ENCODE measurements at regions not wholly inside any gene's neighbourhood (a gene's known extent, or its start where the extent isn't known, plus 50 kb on each side); places are given as distances from the start of the nearest gene placed in this dataset.
A peak's percentile ranks its signal among the peaks of the same experiment; 100 is the strongest.
"Not testable (repeated sequence)": the region's sequence is repeated elsewhere in the genome, so short reads cannot be mapped to it uniquely, and the experiment has no call there.

DNA sequence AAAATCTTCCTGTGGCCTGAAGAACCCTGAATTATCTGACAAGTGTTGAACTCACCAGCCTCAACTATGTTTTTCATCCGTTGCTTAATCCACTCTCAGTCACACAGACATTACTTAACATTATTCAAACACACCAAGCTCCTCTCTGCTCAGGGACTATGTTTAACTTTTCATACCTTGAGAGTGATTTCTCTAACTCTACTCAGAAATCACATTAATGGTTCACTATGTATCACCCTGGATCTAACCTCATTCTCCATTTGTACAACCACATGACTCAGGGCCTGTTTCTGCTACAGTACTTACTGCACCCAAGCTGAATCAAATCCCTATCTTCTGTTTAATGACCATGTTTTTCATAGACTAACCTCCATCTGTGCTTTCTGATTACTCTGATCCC is 553.7 kb upstream of the PRR20A start:
- H3K27ac ChIP-seq (ENCODE audit: low read depth in 2 of 2, low read length in 2 of 2): no peak overlapping the region
- FAIRE-seq: no peak

DNA sequence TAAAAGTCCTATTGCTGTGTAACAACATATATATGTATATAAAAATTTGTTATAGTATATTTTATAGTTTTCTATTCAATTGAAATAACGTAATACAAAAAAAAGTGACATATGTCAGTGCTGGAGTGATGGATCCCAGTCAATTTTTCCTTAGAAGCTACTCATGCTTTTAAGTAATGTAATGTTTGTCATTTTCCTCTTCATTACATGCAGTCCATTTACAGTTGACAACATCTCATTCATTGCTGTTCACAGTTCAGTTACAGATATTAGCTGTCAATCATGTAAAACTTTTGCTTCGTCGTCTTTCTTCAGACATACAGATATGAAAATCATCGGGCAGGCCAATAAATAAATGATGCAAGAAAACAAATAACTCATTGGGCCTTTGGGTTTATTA is 525.1 kb upstream of the PRR20A start:
- Histone ChIP-seq H3K9me3 (ENCODE audit: control insufficient read depth in 2 of 3, insufficient read depth in 1 of 3, low read length in 3 of 3) (no peaks in the 10 kb centered on the region), H3K36me3 (ENCODE audit: control insufficient read depth in 2 of 3, insufficient read depth in 3 of 3, low read length in 3 of 3) (no peaks in the 10 kb centered on the region), H3K27me3 (ENCODE audit: control insufficient read depth, insufficient read depth, low read length) (no peaks in the 10 kb centered on the region), H3K4me1 (ENCODE audit: control insufficient read depth in 2 of 3, insufficient read depth in 2 of 3, low read depth in 1 of 3, low read length in 3 of 3) (no peaks in the 10 kb centered on the region), H3K9ac (ENCODE audit: low read length in 3 of 3) (no peak overlapping the region), H3K27ac (ENCODE audit: low read depth in 2 of 2, low read length in 2 of 2) (no peak overlapping the region), H3K4me3 (ENCODE audit: low read length in 3 of 3) (no peak overlapping the region)
- intact Hi-C loops (cut with DNase I): no loop called here
- TF ChIP-seq, protein P1, sequence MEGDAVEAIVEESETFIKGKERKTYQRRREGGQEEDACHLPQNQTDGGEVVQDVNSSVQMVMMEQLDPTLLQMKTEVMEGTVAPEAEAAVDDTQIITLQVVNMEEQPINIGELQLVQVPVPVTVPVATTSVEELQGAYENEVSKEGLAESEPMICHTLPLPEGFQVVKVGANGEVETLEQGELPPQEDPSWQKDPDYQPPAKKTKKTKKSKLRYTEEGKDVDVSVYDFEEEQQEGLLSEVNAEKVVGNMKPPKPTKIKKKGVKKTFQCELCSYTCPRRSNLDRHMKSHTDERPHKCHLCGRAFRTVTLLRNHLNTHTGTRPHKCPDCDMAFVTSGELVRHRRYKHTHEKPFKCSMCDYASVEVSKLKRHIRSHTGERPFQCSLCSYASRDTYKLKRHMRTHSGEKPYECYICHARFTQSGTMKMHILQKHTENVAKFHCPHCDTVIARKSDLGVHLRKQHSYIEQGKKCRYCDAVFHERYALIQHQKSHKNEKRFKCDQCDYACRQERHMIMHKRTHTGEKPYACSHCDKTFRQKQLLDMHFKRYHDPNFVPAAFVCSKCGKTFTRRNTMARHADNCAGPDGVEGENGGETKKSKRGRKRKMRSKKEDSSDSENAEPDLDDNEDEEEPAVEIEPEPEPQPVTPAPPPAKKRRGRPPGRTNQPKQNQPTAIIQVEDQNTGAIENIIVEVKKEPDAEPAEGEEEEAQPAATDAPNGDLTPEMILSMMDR (IDR thresholded peaks at IDR 0.05; ENCODE audit: borderline replicate concordance, extremely low read depth, insufficient read depth): no peak
- no peak for FAIRE-seq
- DNase-seq: no peak

More for the DNA sequence above, 553.7 kb upstream of the PRR20A start:
- intact Hi-C loops (cut with DNase I): no loop called here
- TF ChIP-seq, protein P1 (IDR thresholded peaks at IDR 0.05; ENCODE audit: borderline replicate concordance, extremely low read depth, insufficient read depth): no peak
- no peak for DNase-seq
- Histone ChIP-seq H3K36me3 (ENCODE audit: control insufficient read depth in 2 of 3, insufficient read depth in 3 of 3, low read length in 3 of 3) (no peaks in the 10 kb centered on the region), H3K4me3 (ENCODE audit: low read length in 3 of 3) (no peak overlapping the region), H3K9ac (ENCODE audit: low read length in 3 of 3) (no peak overlapping the region), H3K9me3 (ENCODE audit: control insufficient read depth in 2 of 3, insufficient read depth in 1 of 3, low read length in 3 of 3) (peaks cover 0 to 4% (median 2%) of the 10 kb centered on the region in 3 donors), H3K27me3 (ENCODE audit: control insufficient read depth, insufficient read depth, low read length) (no peaks in the 10 kb centered on the region), H3K4me1 (ENCODE audit: control insufficient read depth in 2 of 3, insufficient read depth in 2 of 3, low read depth in 1 of 3, low read length in 3 of 3) (no peaks in the 10 kb centered on the region)

DNA sequence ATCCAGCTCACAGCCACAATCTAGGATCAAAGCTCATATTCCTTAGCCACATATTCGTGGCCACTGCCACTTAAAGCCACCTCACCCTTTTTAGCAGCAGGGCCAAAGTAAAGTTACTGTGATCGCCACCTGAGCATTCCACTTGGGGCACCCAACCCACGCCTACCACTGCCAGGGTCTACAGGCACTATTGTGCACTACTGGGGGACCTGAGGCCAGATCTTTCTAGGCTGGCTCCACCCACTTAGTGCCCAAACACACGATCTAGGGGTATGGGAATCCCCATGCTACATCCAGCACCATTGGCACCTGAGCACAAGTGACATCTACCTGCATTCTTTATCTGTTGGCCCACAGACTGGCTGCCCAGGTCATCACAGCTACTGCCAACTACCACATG is 517.9 kb upstream of the PRR20A start:
- DNase-seq: no peak
- Histone ChIP-seq H3K36me3 (ENCODE audit: control insufficient read depth in 2 of 3, insufficient read depth in 3 of 3, low read length in 3 of 3) (no peaks in the 10 kb centered on the region), H3K27me3 (ENCODE audit: control insufficient read depth, insufficient read depth, low read length) (no peaks in the 10 kb centered on the region), H3K4me3 (ENCODE audit: low read length in 3 of 3) (no peak overlapping the region), H3K9ac (ENCODE audit: low read length in 3 of 3) (no peak overlapping the region), H3K27ac (ENCODE audit: low read depth in 2 of 2, low read length in 2 of 2) (no peak overlapping the region), H3K4me1 (ENCODE audit: control insufficient read depth in 2 of 3, insufficient read depth in 2 of 3, low read depth in 1 of 3, low read length in 3 of 3) (no peaks in the 10 kb centered on the region), H3K9me3 (ENCODE audit: control insufficient read depth in 2 of 3, insufficient read depth in 1 of 3, low read length in 3 of 3) (no peaks in the 10 kb centered on the region)
- FAIRE-seq: no peak
- intact Hi-C loops (cut with DNase I): no loop called here
- TF ChIP-seq, protein P1 (IDR thresholded peaks at IDR 0.05; ENCODE audit: borderline replicate concordance, extremely low read depth, insufficient read depth): no peak

DNA sequence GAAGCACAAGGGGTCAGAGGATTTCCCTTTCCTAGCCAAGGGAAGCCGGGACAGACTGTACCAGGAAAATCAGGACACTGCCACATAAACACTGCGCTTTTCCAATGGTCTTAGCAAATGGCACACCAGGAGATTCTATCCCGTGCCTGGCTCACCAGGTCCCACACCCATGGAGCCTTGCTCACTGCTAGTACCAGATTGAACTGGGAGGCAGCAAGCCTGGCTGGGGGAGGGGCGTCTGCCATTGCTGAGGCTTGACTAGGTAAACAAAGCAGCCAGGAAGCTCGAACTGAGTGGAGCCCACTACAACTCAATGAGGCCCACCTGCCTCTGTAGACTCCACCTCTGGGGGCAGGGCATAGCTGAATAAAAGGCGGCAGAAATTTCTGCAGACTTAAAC is 511.8 kb upstream of the PRR20A start:
- FAIRE-seq; H3K27me3 ChIP-seq (ENCODE audit: control insufficient read depth, insufficient read depth, low read length); intact Hi-C loops (cut with DNase I); H3K36me3 ChIP-seq (ENCODE audit: control insufficient read depth in 2 of 3, insufficient read depth in 3 of 3, low read length in 3 of 3); H3K4me3 ChIP-seq (ENCODE audit: low read length in 3 of 3); H3K27ac ChIP-seq (ENCODE audit: low read depth in 2 of 2, low read length in 2 of 2); H3K9ac ChIP-seq (ENCODE audit: low read length in 3 of 3); H3K9me3 ChIP-seq (ENCODE audit: control insufficient read depth in 2 of 3, insufficient read depth in 1 of 3, low read length in 3 of 3); H3K4me1 ChIP-seq (ENCODE audit: control insufficient read depth in 2 of 3, insufficient read depth in 2 of 3, low read depth in 1 of 3, low read length in 3 of 3): not testable (repeated sequence)
- peak in 1 of 5 donors; percentile 52 for DNase-seq

DNA sequence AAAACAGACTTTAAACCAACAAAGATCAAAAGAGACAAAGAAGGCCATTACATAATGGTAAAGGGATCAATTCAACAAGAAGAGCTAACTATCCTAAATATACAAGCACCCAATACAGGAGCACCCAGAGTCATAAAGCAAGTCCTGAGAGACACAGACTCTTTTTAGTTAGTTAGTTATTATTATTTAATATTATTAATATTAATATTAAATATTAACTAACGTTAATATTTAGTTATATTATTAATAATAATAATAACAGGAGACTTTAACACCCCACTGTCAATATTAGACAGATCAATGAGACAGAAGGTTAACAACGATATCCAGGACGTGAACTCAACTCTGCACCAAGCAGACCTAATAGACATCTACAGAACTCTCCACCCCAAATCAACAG is 509.7 kb upstream of the PRR20A start:
- H3K4me3 ChIP-seq (ENCODE audit: low read length in 3 of 3); H3K9ac ChIP-seq (ENCODE audit: low read length in 3 of 3); H3K36me3 ChIP-seq (ENCODE audit: control insufficient read depth in 2 of 3, insufficient read depth in 3 of 3, low read length in 3 of 3); H3K9me3 ChIP-seq (ENCODE audit: control insufficient read depth in 2 of 3, insufficient read depth in 1 of 3, low read length in 3 of 3); DNase-seq; intact Hi-C loops (cut with DNase I); H3K27me3 ChIP-seq (ENCODE audit: control insufficient read depth, insufficient read depth, low read length); H3K27ac ChIP-seq (ENCODE audit: low read depth in 2 of 2, low read length in 2 of 2); FAIRE-seq; H3K4me1 ChIP-seq (ENCODE audit: control insufficient read depth in 2 of 3, insufficient read depth in 2 of 3, low read depth in 1 of 3, low read length in 3 of 3): not testable (repeated sequence)

Data from kidney (tissue), 13 donors.